ENCODE measurements at regions not wholly inside any gene's neighbourhood (a gene's known extent, or its start where the extent isn't known, plus 50 kb on each side); places are given as distances from the start of the nearest gene placed in this dataset.

DNA sequence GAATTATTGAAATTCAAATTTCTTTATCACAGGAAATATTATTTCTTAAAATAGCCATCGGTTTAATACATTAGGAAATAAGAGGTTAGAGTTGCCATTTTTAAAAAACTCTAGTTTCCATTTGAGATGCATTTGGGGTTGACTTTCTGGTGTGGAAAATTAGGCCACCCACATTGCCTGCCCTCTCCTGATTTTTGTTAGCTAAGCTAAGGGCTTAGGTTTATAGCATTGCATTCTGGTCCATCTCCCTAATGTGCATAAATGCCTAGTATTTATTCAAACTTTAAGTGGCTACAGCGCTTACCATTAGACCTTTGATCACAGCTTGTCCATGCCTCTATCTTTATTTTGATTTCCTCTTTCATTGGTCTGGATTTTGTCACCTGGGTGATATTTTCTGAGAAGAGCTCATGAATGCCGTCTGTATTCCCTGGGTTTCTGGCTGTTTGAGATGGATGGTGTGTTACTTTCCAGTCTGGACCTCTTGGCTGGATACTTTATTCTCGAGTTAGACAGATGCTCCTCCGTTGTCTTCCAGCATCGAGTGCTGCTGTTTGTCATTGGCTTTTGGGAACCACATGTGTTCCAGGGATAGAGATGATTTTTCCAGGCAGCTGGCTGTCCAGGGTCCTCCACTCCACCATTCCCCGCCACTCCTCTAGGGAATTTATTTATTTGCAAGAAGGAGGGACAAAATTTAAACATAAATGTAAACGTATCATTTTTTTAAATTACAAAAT is 120.3 kb downstream of the KATNIP start (continued):
- TF ChIP-seq JAZF1 (CRISPR knock-in tag; IDR thresholded peaks at IDR 0.05) (no peak), GRHL2 (CRISPR knock-in tag; IDR thresholded peaks at IDR 0.05; ENCODE audit: insufficient replicate concordance, severe bottlenecking) (no peak), ZNF671 (CRISPR knock-in tag; IDR thresholded peaks at IDR 0.05) (no peak)

DNA sequence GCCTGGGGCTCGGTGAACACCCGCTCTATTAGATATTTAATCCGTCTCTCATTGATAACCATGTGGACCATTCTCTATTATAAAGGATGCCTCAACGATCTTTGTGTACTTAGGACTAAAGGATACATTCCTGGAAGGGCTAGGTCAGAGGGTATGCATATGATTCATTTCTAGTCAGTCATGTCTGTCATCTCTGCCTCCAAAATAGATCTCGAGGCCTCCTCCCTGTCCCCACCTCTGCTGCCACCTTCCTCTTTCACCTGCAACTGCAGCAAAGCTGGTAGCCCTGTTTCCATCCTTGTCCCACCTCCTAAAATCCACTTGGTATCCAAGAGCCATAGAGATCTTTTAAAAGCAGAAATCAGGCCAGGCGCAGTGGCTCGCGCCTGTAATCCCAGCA is 121.5 kb downstream of the KATNIP start:
- H3K27ac Mint-ChIP-seq = no peak overlapping the region
- H3K4me3 Mint-ChIP-seq = no peak overlapping the region
- CTCF ChIA-PET = interaction anchor here (0.6 to 2.2 kb wide), 12 partner anchors 9 to 196 kb away, joined by 3 to 8 read pairs (median 4); partner anchors contain the start of genes GTF3C1 and KATNIP
- DNase-seq (ENCODE audit: low spot score) (peak; percentile 22), ATAC-seq (peak; percentile 43; the same call in 1 of the 2 replicates)
- TF ChIP-seq ZNF416 (CRISPR knock-in tag; IDR thresholded peaks at IDR 0.05) (no peak), FOXP1 (CRISPR knock-in tag; IDR thresholded peaks at IDR 0.05; ENCODE audit: borderline replicate concordance) (no peak), ATF2 (CRISPR knock-in tag; IDR thresholded peaks at IDR 0.05; ENCODE audit: borderline replicate concordance, low read depth) (no peak), ZNF138 (CRISPR knock-in tag; conservative IDR thresholded peaks at IDR 0.05) (no peak), JUN (CRISPR knock-in tag; IDR thresholded peaks at IDR 0.05) (no peak), EMX1 (CRISPR knock-in tag; IDR thresholded peaks at IDR 0.05) (no peak), GTF2I (CRISPR knock-in tag; conservative IDR thresholded peaks at IDR 0.05) (no peak), JAZF1 (CRISPR knock-in tag; IDR thresholded peaks at IDR 0.05) (no peak), ZBTB21 (CRISPR knock-in tag; IDR thresholded peaks at IDR 0.05; ENCODE audit: borderline replicate concordance) (no peak), ELF4 (CRISPR knock-in tag; IDR thresholded peaks at IDR 0.05; ENCODE audit: low read depth) (no peak), MLX (CRISPR knock-in tag; IDR thresholded peaks at IDR 0.05) (no peak)
- H3K9me3 Mint-ChIP-seq = peaks cover 6% of the 10 kb centered on the region
- H3K36me3 Mint-ChIP-seq = peaks cover 7% of the 10 kb centered on the region; the same call in 1 of the 2 replicates
- no peaks in the 10 kb centered on the region for H3K27me3 Mint-ChIP-seq (ENCODE audit: low read depth)
- POLR2A ChIA-PET = no interaction called here
- peaks cover 3% of the 10 kb centered on the region; the same call in 1 of the 2 replicates for H3K4me1 Mint-ChIP-seq

GRCh38 chr16:27676839-27677238 is 126.9 kb downstream of the KATNIP start:
- H3K9me3 Mint-ChIP-seq = peaks cover 6% of the 10 kb centered on the region
- DNase-seq (ENCODE audit: low spot score) = no peak
- H3K27me3 Mint-ChIP-seq (ENCODE audit: low read depth) = no peaks in the 10 kb centered on the region
- no peak for ATAC-seq
- no peak overlapping the region for H3K4me3 Mint-ChIP-seq
- CTCF ChIA-PET = interaction anchor here (0.8 kb wide), 1 partner anchor 14 kb away, joined by 4 read pairs; no protein-coding TSS in a partner anchor
- H3K36me3 Mint-ChIP-seq = peaks cover 27% of the 10 kb centered on the region
- H3K27ac Mint-ChIP-seq = no peak overlapping the region
- H3K4me1 Mint-ChIP-seq = peaks cover 4% of the 10 kb centered on the region; the same call in 1 of the 2 replicates
- POLR2A ChIA-PET = no interaction called here
- TF ChIP-seq, protein P1, sequence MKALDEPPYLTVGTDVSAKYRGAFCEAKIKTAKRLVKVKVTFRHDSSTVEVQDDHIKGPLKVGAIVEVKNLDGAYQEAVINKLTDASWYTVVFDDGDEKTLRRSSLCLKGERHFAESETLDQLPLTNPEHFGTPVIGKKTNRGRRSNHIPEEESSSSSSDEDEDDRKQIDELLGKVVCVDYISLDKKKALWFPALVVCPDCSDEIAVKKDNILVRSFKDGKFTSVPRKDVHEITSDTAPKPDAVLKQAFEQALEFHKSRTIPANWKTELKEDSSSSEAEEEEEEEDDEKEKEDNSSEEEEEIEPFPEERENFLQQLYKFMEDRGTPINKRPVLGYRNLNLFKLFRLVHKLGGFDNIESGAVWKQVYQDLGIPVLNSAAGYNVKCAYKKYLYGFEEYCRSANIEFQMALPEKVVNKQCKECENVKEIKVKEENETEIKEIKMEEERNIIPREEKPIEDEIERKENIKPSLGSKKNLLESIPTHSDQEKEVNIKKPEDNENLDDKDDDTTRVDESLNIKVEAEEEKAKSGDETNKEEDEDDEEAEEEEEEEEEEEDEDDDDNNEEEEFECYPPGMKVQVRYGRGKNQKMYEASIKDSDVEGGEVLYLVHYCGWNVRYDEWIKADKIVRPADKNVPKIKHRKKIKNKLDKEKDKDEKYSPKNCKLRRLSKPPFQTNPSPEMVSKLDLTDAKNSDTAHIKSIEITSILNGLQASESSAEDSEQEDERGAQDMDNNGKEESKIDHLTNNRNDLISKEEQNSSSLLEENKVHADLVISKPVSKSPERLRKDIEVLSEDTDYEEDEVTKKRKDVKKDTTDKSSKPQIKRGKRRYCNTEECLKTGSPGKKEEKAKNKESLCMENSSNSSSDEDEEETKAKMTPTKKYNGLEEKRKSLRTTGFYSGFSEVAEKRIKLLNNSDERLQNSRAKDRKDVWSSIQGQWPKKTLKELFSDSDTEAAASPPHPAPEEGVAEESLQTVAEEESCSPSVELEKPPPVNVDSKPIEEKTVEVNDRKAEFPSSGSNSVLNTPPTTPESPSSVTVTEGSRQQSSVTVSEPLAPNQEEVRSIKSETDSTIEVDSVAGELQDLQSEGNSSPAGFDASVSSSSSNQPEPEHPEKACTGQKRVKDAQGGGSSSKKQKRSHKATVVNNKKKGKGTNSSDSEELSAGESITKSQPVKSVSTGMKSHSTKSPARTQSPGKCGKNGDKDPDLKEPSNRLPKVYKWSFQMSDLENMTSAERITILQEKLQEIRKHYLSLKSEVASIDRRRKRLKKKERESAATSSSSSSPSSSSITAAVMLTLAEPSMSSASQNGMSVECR (CRISPR knock-in tag; IDR thresholded peaks at IDR 0.05; ENCODE audit: borderline replicate concordance) = no peak
- TF ChIP-seq, protein P2, sequence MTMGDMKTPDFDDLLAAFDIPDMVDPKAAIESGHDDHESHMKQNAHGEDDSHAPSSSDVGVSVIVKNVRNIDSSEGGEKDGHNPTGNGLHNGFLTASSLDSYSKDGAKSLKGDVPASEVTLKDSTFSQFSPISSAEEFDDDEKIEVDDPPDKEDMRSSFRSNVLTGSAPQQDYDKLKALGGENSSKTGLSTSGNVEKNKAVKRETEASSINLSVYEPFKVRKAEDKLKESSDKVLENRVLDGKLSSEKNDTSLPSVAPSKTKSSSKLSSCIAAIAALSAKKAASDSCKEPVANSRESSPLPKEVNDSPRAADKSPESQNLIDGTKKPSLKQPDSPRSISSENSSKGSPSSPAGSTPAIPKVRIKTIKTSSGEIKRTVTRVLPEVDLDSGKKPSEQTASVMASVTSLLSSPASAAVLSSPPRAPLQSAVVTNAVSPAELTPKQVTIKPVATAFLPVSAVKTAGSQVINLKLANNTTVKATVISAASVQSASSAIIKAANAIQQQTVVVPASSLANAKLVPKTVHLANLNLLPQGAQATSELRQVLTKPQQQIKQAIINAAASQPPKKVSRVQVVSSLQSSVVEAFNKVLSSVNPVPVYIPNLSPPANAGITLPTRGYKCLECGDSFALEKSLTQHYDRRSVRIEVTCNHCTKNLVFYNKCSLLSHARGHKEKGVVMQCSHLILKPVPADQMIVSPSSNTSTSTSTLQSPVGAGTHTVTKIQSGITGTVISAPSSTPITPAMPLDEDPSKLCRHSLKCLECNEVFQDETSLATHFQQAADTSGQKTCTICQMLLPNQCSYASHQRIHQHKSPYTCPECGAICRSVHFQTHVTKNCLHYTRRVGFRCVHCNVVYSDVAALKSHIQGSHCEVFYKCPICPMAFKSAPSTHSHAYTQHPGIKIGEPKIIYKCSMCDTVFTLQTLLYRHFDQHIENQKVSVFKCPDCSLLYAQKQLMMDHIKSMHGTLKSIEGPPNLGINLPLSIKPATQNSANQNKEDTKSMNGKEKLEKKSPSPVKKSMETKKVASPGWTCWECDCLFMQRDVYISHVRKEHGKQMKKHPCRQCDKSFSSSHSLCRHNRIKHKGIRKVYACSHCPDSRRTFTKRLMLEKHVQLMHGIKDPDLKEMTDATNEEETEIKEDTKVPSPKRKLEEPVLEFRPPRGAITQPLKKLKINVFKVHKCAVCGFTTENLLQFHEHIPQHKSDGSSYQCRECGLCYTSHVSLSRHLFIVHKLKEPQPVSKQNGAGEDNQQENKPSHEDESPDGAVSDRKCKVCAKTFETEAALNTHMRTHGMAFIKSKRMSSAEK (CRISPR knock-in tag; IDR thresholded peaks at IDR 0.05; ENCODE audit: borderline replicate concordance) = no peak
- TF ChIP-seq ELF4 (CRISPR knock-in tag; IDR thresholded peaks at IDR 0.05; ENCODE audit: low read depth) = no peak
- TF ChIP-seq, protein P3, sequence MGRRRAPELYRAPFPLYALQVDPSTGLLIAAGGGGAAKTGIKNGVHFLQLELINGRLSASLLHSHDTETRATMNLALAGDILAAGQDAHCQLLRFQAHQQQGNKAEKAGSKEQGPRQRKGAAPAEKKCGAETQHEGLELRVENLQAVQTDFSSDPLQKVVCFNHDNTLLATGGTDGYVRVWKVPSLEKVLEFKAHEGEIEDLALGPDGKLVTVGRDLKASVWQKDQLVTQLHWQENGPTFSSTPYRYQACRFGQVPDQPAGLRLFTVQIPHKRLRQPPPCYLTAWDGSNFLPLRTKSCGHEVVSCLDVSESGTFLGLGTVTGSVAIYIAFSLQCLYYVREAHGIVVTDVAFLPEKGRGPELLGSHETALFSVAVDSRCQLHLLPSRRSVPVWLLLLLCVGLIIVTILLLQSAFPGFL (CRISPR knock-in tag; IDR thresholded peaks at IDR 0.05; ENCODE audit: borderline replicate concordance) = no peak
- TF ChIP-seq HMGA2 (CRISPR knock-in tag; IDR thresholded peaks at IDR 0.05) = no peak
- no peak for TF ChIP-seq MXD4 (CRISPR knock-in tag; IDR thresholded peaks at IDR 0.05; ENCODE audit: borderline replicate concordance)

Data from WTC11 (cell line).